Spleen (tissue), 11 donors: ENCODE measurements at regions not wholly inside any gene's neighbourhood (a gene's known extent, or its start where the extent isn't known, plus 50 kb on each side); places are given as distances from the start of the nearest gene placed in this dataset.

Experiments used
- DNase-seq: peaks from one replicate; pipeline ENCODE4 v3.0.0-alpha.2; 2020
- H3K27ac ChIP-seq, 8 donors: fragments of 200-600 bp; sonication (generic) in 7 of 8; 1 replicate in 4 of 8; 2 replicates in 4 of 8; pipeline versions ENCODE4 v1.5.0 to v1.8.0; 2016 to 2021; ENCODE audit warnings: inconsistent platforms in 4 of 8, mild to moderate bottlenecking in 4 of 8, moderate library complexity in 1 of 8
- H3K27me3 ChIP-seq, 7 donors: fragments of 200-600 bp; sonication (generic) in 6 of 7; replicated peaks in 1 of 7; 1 replicate in 4 of 7; 2 replicates in 3 of 7; pipeline versions ENCODE4 v1.5.0 to v1.8.0; 2016 to 2021; ENCODE audit warnings: inconsistent platforms in 3 of 7, mild to moderate bottlenecking in 1 of 7
- H3K36me3 ChIP-seq, 6 donors: fragments of 200-600 bp; sonication (generic) in 5 of 6; 1 replicate in 4 of 6; 2 replicates in 2 of 6; pipeline versions ENCODE4 v1.5.0 to v1.8.0; 2016 to 2021; ENCODE audit warnings: inconsistent platforms in 2 of 6
- H3K4me1 ChIP-seq, 6 donors: fragments of 200-600 bp; sonication (generic) in 5 of 6; 1 replicate in 3 of 6; 2 replicates in 3 of 6; pipeline versions ENCODE4 v1.5.0 to v1.8.0; 2016 to 2021; ENCODE audit warnings: inconsistent platforms in 3 of 6
- H3K4me3 ChIP-seq, 8 donors: fragments of 200-600 bp; sonication (generic) in 7 of 8; 1 replicate in 4 of 8; 2 replicates in 4 of 8; pipeline versions ENCODE4 v1.5.0 to v1.8.0; 2016 to 2021; ENCODE audit warnings: inconsistent platforms in 4 of 8, mild to moderate bottlenecking in 4 of 8, moderate library complexity in 2 of 8
- H3K9me3 ChIP-seq, 8 donors: fragments of 200-600 bp; sonication (generic) in 7 of 8; 1 replicate in 4 of 8; 2 replicates in 4 of 8; pipeline versions ENCODE4 v1.5.0 to v1.8.0; 2016 to 2021; ENCODE audit warnings: inconsistent platforms in 4 of 8
- POLR2A ChIP-seq, 3 donors: fragments of 450-650 bp; IDR thresholded peaks; one replicate each; pipeline ENCODE4 v1.5.1; 2017; ENCODE audit warnings: antibody characterized with exemption in 3 of 3, mild to moderate bottlenecking in 1 of 3
- POLR2AphosphoS5 ChIP-seq, 3 donors: sonication (generic); formaldehyde crosslinking; IDR thresholded peaks; one replicate each; pipeline ENCODE4 v1.5.1; 2017; ENCODE audit warnings: antibody characterized with exemption in 3 of 3
- whole genome bisulfite sequencing, 5 donors: extraction: QIAGEN DNeasy Blood & Tissue Kit in 3 of 5; methylation state at CpG; one replicate each; pipeline versions ENCODE4 v1.1.5 to v1.1.7; 2013 to 2018; 5-methylcytosine and 5-hydroxymethylcytosine counted together
- intact Hi-C: fragments of 100-400 bp; cut with DNase I; formaldehyde crosslinking; loops from one replicate; pipeline ENCODE4 v1.15.0; 2023; ENCODE audit warnings: low total_unique reads
- TF ChIP-seq, protein P1 (sequence below), 11 experiments: fragments of 200-600 bp in 7 of 11; fragments of 450-650 bp in 4 of 11; sonication (generic) in 4 of 11; IDR thresholded peaks in 8 of 11; conservative IDR thresholded peaks in 3 of 11; 1 replicate in 7 of 11; 2 replicates in 4 of 11; pipeline versions ENCODE4 v1.4.0 to v1.8.0; 2016 to 2021; ENCODE audit warnings: antibody characterized with exemption in 11 of 11, inconsistent platforms in 4 of 11, mild to moderate bottlenecking in 1 of 11
- donor health status: healthy with polysubstance abuse.
- donor health status: DM: no; HTN: no; CAD: no; lungs with moderate emphysema.
- donor health status: DM: no; HTN: no; CAD: no.
- donor health status: Bipolar disorder and iron deficiency.
- donor health status: healthy.
- donor health status: DM: no; HTN: no; CAD: no.
- donor health status: DM: yes; HTN: yes; CAD: no.

DNA sequence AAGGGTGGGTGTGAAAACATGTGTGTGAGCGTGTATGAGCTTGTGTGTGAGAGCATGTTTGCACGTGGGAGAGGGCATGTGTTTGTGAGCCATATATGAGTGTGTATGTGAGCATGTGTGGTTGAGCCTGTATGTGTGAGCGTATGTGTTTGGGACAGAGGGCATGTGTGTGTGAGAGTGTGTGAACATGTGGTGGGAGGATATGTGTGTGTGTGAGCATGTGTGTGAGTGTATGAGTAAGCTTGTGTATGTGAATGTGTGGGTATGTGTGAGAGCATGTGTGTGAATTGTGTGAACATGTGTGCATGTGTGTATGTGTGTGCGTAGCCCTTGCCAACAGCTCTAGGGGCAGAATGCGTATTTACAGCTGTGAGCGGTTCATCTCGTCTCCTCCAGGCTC lies 163.0 kb downstream of the TMEM200C start:
- Histone ChIP-seq H3K27me3 (peaks cover 0 to 22% (median 0%) of the 10 kb centered on the region in 7 donors), H3K4me1 (no peaks in the 10 kb centered on the region), H3K4me3 (no peak overlapping the region), H3K9me3 (no peaks in the 10 kb centered on the region), H3K27ac (no peak overlapping the region), H3K36me3 (no peaks in the 10 kb centered on the region)
- intact Hi-C loops, result no loop called here
- TF ChIP-seq POLR2AphosphoS5 (IDR thresholded peaks at IDR 0.05), result no peak
- TF ChIP-seq, protein P1, sequence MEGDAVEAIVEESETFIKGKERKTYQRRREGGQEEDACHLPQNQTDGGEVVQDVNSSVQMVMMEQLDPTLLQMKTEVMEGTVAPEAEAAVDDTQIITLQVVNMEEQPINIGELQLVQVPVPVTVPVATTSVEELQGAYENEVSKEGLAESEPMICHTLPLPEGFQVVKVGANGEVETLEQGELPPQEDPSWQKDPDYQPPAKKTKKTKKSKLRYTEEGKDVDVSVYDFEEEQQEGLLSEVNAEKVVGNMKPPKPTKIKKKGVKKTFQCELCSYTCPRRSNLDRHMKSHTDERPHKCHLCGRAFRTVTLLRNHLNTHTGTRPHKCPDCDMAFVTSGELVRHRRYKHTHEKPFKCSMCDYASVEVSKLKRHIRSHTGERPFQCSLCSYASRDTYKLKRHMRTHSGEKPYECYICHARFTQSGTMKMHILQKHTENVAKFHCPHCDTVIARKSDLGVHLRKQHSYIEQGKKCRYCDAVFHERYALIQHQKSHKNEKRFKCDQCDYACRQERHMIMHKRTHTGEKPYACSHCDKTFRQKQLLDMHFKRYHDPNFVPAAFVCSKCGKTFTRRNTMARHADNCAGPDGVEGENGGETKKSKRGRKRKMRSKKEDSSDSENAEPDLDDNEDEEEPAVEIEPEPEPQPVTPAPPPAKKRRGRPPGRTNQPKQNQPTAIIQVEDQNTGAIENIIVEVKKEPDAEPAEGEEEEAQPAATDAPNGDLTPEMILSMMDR (IDR thresholded peaks at IDR 0.05 in 8 of 11, conservative IDR thresholded peaks at IDR 0.05 in 3 of 11), result no peak
- WGBS, 5 donors, result 86 to 94% (median 90%) methylated on average over 7 of the region's 7 CpGs
- DNase-seq, result no peak

DNA sequence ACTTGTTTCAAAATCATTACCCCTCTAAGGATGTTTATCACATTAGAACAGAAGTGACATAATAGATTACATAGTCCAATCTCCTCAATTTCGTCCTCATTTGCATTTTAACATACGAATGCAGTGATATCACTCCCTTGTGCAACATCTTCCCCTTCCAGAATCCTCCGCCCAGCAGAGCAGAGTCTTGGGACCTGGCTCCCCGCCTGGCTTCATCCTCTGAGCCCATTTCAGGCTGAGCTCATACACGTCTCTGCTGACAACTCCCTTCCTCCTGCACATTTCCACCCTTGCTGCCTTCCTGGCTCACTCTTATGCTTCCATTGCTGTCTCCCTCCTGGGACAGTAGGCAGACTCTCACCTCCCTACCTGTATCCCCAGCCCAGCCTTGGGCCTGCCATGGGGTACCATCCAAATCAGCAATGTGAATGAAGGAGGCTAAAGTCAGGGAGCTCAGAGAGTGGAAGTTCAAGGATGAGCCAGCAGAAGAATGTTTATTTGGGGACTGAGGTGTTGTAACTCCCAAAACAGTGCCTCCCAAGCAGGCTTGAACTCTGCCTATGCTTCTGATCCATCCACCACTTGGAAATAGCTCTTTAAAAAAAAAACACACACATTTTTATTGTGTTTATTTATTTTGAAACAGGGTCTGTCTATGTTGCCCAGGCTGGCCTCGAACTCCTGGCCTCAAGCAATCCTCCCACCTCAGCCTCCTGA lies 165.2 kb downstream of the TMEM200C start:
- no peaks in the 10 kb centered on the region for H3K36me3 ChIP-seq
- intact Hi-C loops, result no loop called here
- peaks cover 0 to 16% (median 0%) of the 10 kb centered on the region in 7 donors for H3K27me3 ChIP-seq
- no peak overlapping the region for H3K27ac ChIP-seq
- no peaks in the 10 kb centered on the region for H3K9me3 ChIP-seq
- 58 to 73% (median 63%) methylated on average over 6 of the region's 6 CpGs for WGBS, 5 donors
- no peak overlapping the region for H3K4me3 ChIP-seq
- no peaks in the 10 kb centered on the region for H3K4me1 ChIP-seq
- DNase-seq, result no peak
- TF ChIP-seq POLR2AphosphoS5 (IDR thresholded peaks at IDR 0.05) (no peak), POLR2A (IDR thresholded peaks at IDR 0.05) (no peak)
- TF ChIP-seq, protein P1 (IDR thresholded peaks at IDR 0.05 in 8 of 11, conservative IDR thresholded peaks at IDR 0.05 in 3 of 11), result no peak

DNA sequence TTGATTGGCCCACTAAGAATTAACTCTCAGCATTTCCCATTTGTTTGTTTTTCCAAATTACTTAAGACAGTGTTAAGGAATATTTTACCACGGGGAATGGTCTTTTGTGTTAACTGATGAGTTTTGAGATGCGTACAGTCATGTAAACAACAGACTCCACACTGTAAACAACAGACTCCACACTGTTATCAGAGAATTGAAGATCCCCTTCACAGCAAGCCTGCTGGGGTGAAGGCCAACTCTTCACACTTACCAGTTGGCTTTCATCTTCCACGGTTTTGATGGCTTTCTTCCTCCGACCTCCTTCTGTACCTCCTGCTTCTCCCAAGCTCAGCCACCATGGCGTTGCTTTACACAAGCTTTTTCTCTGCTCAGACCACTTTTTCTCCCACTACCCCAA lies 166.8 kb downstream of the TMEM200C start:
- H3K4me3 ChIP-seq, result no peak overlapping the region
- H3K27ac ChIP-seq, result no peak overlapping the region
- TF ChIP-seq POLR2A (IDR thresholded peaks at IDR 0.05) (no peak), POLR2AphosphoS5 (IDR thresholded peaks at IDR 0.05) (no peak)
- TF ChIP-seq, protein P1 (IDR thresholded peaks at IDR 0.05 in 8 of 11, conservative IDR thresholded peaks at IDR 0.05 in 3 of 11), result no peak
- intact Hi-C loops, result no loop called here
- peaks cover 0 to 16% (median 0%) of the 10 kb centered on the region in 7 donors for H3K27me3 ChIP-seq
- DNase-seq, result no peak
- H3K9me3 ChIP-seq, result no peaks in the 10 kb centered on the region
- no peaks in the 10 kb centered on the region for H3K4me1 ChIP-seq
- WGBS, 5 donors, result 23 to 31% (median 29%) methylated on average over 5 of the region's 5 CpGs
- no peaks in the 10 kb centered on the region for H3K36me3 ChIP-seq

DNA sequence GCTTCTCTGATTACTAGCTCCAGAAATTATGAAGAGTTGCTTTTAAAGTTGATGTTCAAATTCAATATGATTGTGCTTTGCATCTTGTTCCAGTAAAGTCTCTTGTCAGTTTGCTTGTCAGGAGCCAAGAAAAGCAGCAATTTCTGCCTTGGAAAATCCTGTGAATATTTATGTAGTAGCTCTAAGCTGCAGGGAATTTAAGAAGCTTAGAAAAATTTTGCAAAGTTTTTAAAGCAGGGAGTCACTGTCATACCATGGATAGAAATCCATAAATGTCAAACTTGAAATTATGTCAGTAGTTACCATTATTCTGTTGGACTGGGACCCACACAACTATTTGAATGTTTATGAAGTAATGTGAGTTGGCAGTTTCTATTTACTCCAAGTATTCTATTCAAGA lies 169.3 kb downstream of the TMEM200C start:
- Histone ChIP-seq H3K27me3 (peaks cover 0 to 12% (median 0%) of the 10 kb centered on the region in 7 donors), H3K27ac (no peak overlapping the region), H3K9me3 (no peaks in the 10 kb centered on the region), H3K4me1 (no peaks in the 10 kb centered on the region), H3K4me3 (no peak overlapping the region), H3K36me3 (no peaks in the 10 kb centered on the region)
- no peak for DNase-seq
- intact Hi-C loops, result no loop called here
- TF ChIP-seq, protein P1 (IDR thresholded peaks at IDR 0.05 in 8 of 11, conservative IDR thresholded peaks at IDR 0.05 in 3 of 11), result no peak
- no peak for TF ChIP-seq POLR2A (IDR thresholded peaks at IDR 0.05)
- TF ChIP-seq POLR2AphosphoS5 (IDR thresholded peaks at IDR 0.05), result no peak
